ENCODE measurements at regions not wholly inside any gene's neighbourhood (a gene's known extent, or its start where the extent isn't known, plus 50 kb on each side); places are given as distances from the start of the nearest gene placed in this dataset.
A peak's percentile ranks its signal among the peaks of the same experiment; 100 is the strongest.

- no peaks in the 10 kb centered on the region for H3K27me3 ChIP-seq (ENCODE audit: insufficient read depth, low read length, poor library complexity, severe bottlenecking)
- no peaks in the 10 kb centered on the region for H4K20me1 ChIP-seq (ENCODE audit: insufficient read depth, low read length, poor library complexity, severe bottlenecking)
- no peak overlapping the region for H3K9ac ChIP-seq (ENCODE audit: low read depth, low read length, poor library complexity, severe bottlenecking)
These were observed 306.4 kb downstream of the SLCO4C1 start for GRCh38 chr5:101989659-101990058.

GRCh38 chr5:101977729-101978345 lies 318.2 kb downstream of the SLCO4C1 start:
- Histone ChIP-seq H3F3A (ENCODE audit: low read depth) (no peaks in the 10 kb centered on the region), H3K9ac (ENCODE audit: low read depth, low read length, poor library complexity, severe bottlenecking) (no peak overlapping the region), H3K79me2 (ENCODE audit: insufficient read depth, low read length) (no peaks in the 10 kb centered on the region), H3K9me3 (ENCODE audit: insufficient read depth, low read depth, low read length) (no peaks in the 10 kb centered on the region), H3K36me3 (ENCODE audit: insufficient read depth, low read length) (no peaks in the 10 kb centered on the region), H3K4me3 (ENCODE audit: low read length, poor library complexity, severe bottlenecking) (no peak overlapping the region), H3K4me1 (ENCODE audit: insufficient read depth, low read length, poor library complexity, severe bottlenecking) (no peaks in the 10 kb centered on the region), H3K27me3 (ENCODE audit: insufficient read depth, low read length, poor library complexity, severe bottlenecking) (no peaks in the 10 kb centered on the region), H3K9me2 (replicated peaks; ENCODE audit: low read depth, low read length) (no peaks in the 10 kb centered on the region), H3K4me2 (ENCODE audit: low read depth, low read length, poor library complexity, severe bottlenecking) (no peak overlapping the region), H4K20me1 (ENCODE audit: insufficient read depth, low read length, poor library complexity, severe bottlenecking) (no peaks in the 10 kb centered on the region), H2AFZ (ENCODE audit: low read length) (no peak overlapping the region)
- TF ChIP-seq EZH2phosphoT487 (IDR thresholded peaks at IDR 0.05; ENCODE audit: borderline replicate concordance) (no peak), CTCF (conservative IDR thresholded peaks at IDR 0.05; ENCODE audit: low read length) (peak; percentile 56)

More at GRCh38 chr5:101989659-101990058, 306.4 kb downstream of the SLCO4C1 start:
- Histone ChIP-seq H3K4me3 (ENCODE audit: low read length, poor library complexity, severe bottlenecking) (no peak overlapping the region), H3K79me2 (ENCODE audit: insufficient read depth, low read length) (no peaks in the 10 kb centered on the region), H2AFZ (ENCODE audit: low read length) (no peak overlapping the region), H3F3A (ENCODE audit: low read depth) (no peaks in the 10 kb centered on the region), H3K36me3 (ENCODE audit: insufficient read depth, low read length) (no peaks in the 10 kb centered on the region), H3K9me2 (replicated peaks; ENCODE audit: low read depth, low read length) (no peaks in the 10 kb centered on the region), H3K9me3 (ENCODE audit: insufficient read depth, low read depth, low read length) (no peaks in the 10 kb centered on the region), H3K4me1 (ENCODE audit: insufficient read depth, low read length, poor library complexity, severe bottlenecking) (no peaks in the 10 kb centered on the region), H3K4me2 (ENCODE audit: low read depth, low read length, poor library complexity, severe bottlenecking) (no peak overlapping the region)
- TF ChIP-seq CTCF (conservative IDR thresholded peaks at IDR 0.05; ENCODE audit: low read length), result no peak
- TF ChIP-seq EZH2phosphoT487 (IDR thresholded peaks at IDR 0.05; ENCODE audit: borderline replicate concordance), result no peak

- no peak for TF ChIP-seq CTCF (conservative IDR thresholded peaks at IDR 0.05; ENCODE audit: low read length)
- no peak for TF ChIP-seq EZH2phosphoT487 (IDR thresholded peaks at IDR 0.05; ENCODE audit: borderline replicate concordance)
These were observed 319.2 kb downstream of the SLCO4C1 start for GRCh38 chr5:101976933-101977332.

More at GRCh38 chr5:101976933-101977332, 319.2 kb downstream of the SLCO4C1 start:
- no peak overlapping the region for H3K4me2 ChIP-seq (ENCODE audit: low read depth, low read length, poor library complexity, severe bottlenecking)
- H4K20me1 ChIP-seq (ENCODE audit: insufficient read depth, low read length, poor library complexity, severe bottlenecking), result no peaks in the 10 kb centered on the region
- no peaks in the 10 kb centered on the region for H3K4me1 ChIP-seq (ENCODE audit: insufficient read depth, low read length, poor library complexity, severe bottlenecking)
- no peaks in the 10 kb centered on the region for H3K36me3 ChIP-seq (ENCODE audit: insufficient read depth, low read length)
- H3K27me3 ChIP-seq (ENCODE audit: insufficient read depth, low read length, poor library complexity, severe bottlenecking), result no peaks in the 10 kb centered on the region
- H3K9me3 ChIP-seq (ENCODE audit: insufficient read depth, low read depth, low read length), result no peaks in the 10 kb centered on the region
- H3K9ac ChIP-seq (ENCODE audit: low read depth, low read length, poor library complexity, severe bottlenecking), result no peak overlapping the region
- H3K9me2 ChIP-seq (replicated peaks; ENCODE audit: low read depth, low read length), result no peaks in the 10 kb centered on the region
- no peaks in the 10 kb centered on the region for H3F3A ChIP-seq (ENCODE audit: low read depth)
- no peaks in the 10 kb centered on the region for H3K79me2 ChIP-seq (ENCODE audit: insufficient read depth, low read length)
- no peak overlapping the region for H3K4me3 ChIP-seq (ENCODE audit: low read length, poor library complexity, severe bottlenecking)
- no peak overlapping the region for H2AFZ ChIP-seq (ENCODE audit: low read length)
